PC-3 (cell line): ENCODE measurements at regions not wholly inside any gene's neighbourhood (a gene's known extent, or its start where the extent isn't known, plus 50 kb on each side); places are given as distances from the start of the nearest gene placed in this dataset.

Experiments
- ATAC-seq: fragments of 200-7000 bp; cut with Tn5 transposase; 2 replicates; pipeline ENCODE4 v1.9.1; 2020; ENCODE audit warnings: mild to moderate bottlenecking, moderate library complexity
- BruUV-seq: library from RNA; stranded (reverse); fragments of 400-500 nt; replicated peaks from 2 replicates; lab custom pipeline; 2021; lab: Mats Ljungman, UMichigan
- CTCF ChIA-PET: fragments of 300-600 bp; sonication (Branson Sonifier 250); formaldehyde crosslinking; loops from one replicate; lab custom pipeline; 2022; ENCODE audit warnings: antibody characterized with exemption; lab: Charles Lee
- POLR2A ChIA-PET: fragments of 300-600 bp; sonication (Branson Sonifier 250); formaldehyde crosslinking; loops from one replicate; lab custom pipeline; 2022; ENCODE audit warnings: antibody characterized with exemption; ENCODE audit not compliant: unreplicated experiment; lab: Charles Lee
- DNase-seq: peaks from one replicate; pipeline ENCODE4 v3.0.0-alpha.2; 2015
- H2AFZ ChIP-seq: fragments of 300-600 bp; sonication (generic); 2 replicates; pipeline ENCODE4 v1.6.0; 2016; ENCODE audit warnings: antibody characterized with exemption, low read length
- H3F3A ChIP-seq: fragments of 300-600 bp; sonication (generic); one replicate; pipeline ENCODE4 v1.6.0; 2017; ENCODE audit warnings: antibody characterized with exemption, low read length, control low read depth, mild to moderate bottlenecking; ENCODE audit not compliant: unreplicated experiment
- H3K27ac ChIP-seq: fragments of 300-600 bp; sonication (generic); 2 replicates; pipeline ENCODE4 v1.5.1; 2016; ENCODE audit warnings: mild to moderate bottlenecking, low read length
- H3K27me3 ChIP-seq: fragments of 300-600 bp; sonication (generic); 2 replicates; pipeline ENCODE4 v1.6.1; 2016; ENCODE audit warnings: low read length, mixed read lengths
- H3K36me3 ChIP-seq: fragments of 300-600 bp; sonication (generic); 2 replicates; pipeline ENCODE4 v1.6.1; 2016; ENCODE audit warnings: low read depth, mixed run types, low read length, mixed read lengths
- H3K4me1 ChIP-seq: fragments of 300-600 bp; sonication (generic); 2 replicates; pipeline ENCODE4 v1.5.1; 2016; ENCODE audit warnings: low read length; ENCODE audit not compliant: insufficient read depth
- H3K4me2 ChIP-seq: fragments of 300-600 bp; sonication (generic); 2 replicates; pipeline ENCODE4 v1.6.0; 2016; ENCODE audit warnings: low read length
- H3K4me3 ChIP-seq: fragments of 300-600 bp; sonication (generic); 2 replicates; pipeline ENCODE4 v1.5.1; 2016; ENCODE audit warnings: mild to moderate bottlenecking, low read length, mixed read lengths
- H3K79me2 ChIP-seq: fragments of 300-600 bp; sonication (generic); 2 replicates; pipeline ENCODE4 v1.6.1; 2017; ENCODE audit warnings: low read length, mixed read lengths
- H3K9ac ChIP-seq: fragments of 300-600 bp; sonication (generic); 2 replicates; pipeline ENCODE4 v1.6.0; 2016; ENCODE audit warnings: mild to moderate bottlenecking, low read length
- H3K9me2 ChIP-seq: fragments of 300-600 bp; sonication (generic); replicated peaks from 2 replicates; pipeline ENCODE4 v1.6.1; 2016; ENCODE audit warnings: mixed run types, low read length, mixed read lengths
- H3K9me3 ChIP-seq: fragments of 300-600 bp; sonication (generic); 2 replicates; pipeline ENCODE4 v1.6.1; 2016; ENCODE audit warnings: low read length, mixed read lengths
- H4K20me1 ChIP-seq: fragments of 300-600 bp; sonication (generic); 2 replicates; pipeline ENCODE4 v1.6.1; 2016; ENCODE audit warnings: low read length, mixed read lengths
- EZH2 ChIP-seq: fragments of 300-600 bp; sonication (generic); IDR thresholded peaks from one replicate; pipeline ENCODE4 v1.6.1; 2017; ENCODE audit warnings: antibody characterized with exemption, mild to moderate bottlenecking, low read length; ENCODE audit not compliant: unreplicated experiment
- EZH2phosphoT487 ChIP-seq: fragments of 300-600 bp; sonication (generic); IDR thresholded peaks from 2 replicates; pipeline ENCODE4 v1.6.1; 2018; ENCODE audit warnings: mild to moderate bottlenecking, antibody characterized with exemption, low read length, borderline replicate concordance
- intact Hi-C: fragments of 100-400 bp; cut with micrococcal nuclease; formaldehyde crosslinking; loops from 2 replicates; pipeline ENCODE4 v1.9.0; 2023
- TF ChIP-seq, protein P1 (sequence below): fragments of 300-600 bp; sonication (generic); conservative IDR thresholded peaks from 2 replicates; pipeline ENCODE4 v1.5.1; 2017; ENCODE audit warnings: antibody characterized with exemption, low read depth, mild to moderate bottlenecking, low read length

GRCh38 chr9:31535651-31536050, 848.8 kb upstream of the ACO1 start:
- intact Hi-C loops: no loop called here
- CTCF ChIA-PET: no interaction called here
- no peak overlapping the region for H3K4me3 ChIP-seq
- BruUV-seq: no TSS peak
- no peak overlapping the region for H3K4me2 ChIP-seq
- no peaks in the 10 kb centered on the region for H3K79me2 ChIP-seq
- TF ChIP-seq EZH2 (no peak), EZH2phosphoT487 (no peak)
- TF ChIP-seq, protein P1, sequence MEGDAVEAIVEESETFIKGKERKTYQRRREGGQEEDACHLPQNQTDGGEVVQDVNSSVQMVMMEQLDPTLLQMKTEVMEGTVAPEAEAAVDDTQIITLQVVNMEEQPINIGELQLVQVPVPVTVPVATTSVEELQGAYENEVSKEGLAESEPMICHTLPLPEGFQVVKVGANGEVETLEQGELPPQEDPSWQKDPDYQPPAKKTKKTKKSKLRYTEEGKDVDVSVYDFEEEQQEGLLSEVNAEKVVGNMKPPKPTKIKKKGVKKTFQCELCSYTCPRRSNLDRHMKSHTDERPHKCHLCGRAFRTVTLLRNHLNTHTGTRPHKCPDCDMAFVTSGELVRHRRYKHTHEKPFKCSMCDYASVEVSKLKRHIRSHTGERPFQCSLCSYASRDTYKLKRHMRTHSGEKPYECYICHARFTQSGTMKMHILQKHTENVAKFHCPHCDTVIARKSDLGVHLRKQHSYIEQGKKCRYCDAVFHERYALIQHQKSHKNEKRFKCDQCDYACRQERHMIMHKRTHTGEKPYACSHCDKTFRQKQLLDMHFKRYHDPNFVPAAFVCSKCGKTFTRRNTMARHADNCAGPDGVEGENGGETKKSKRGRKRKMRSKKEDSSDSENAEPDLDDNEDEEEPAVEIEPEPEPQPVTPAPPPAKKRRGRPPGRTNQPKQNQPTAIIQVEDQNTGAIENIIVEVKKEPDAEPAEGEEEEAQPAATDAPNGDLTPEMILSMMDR: no peak
- H3K27me3 ChIP-seq: 0 out of 2 replicates have a peak, but pooled peaks cover 5% of the 10 kb centered on the region
- no peaks in the 10 kb centered on the region for H3K4me1 ChIP-seq
- DNase-seq: no peak
- POLR2A ChIA-PET: no interaction called here
- ATAC-seq: no peak
- no peaks in the 10 kb centered on the region for H4K20me1 ChIP-seq
- H2AFZ ChIP-seq: no peak overlapping the region
- no peaks in the 10 kb centered on the region for H3K9me2 ChIP-seq
- H3K9me3 ChIP-seq: no peaks in the 10 kb centered on the region
- no peaks in the 10 kb centered on the region for H3F3A ChIP-seq
- no peaks in the 10 kb centered on the region for H3K36me3 ChIP-seq
- no peak overlapping the region for H3K9ac ChIP-seq
- H3K27ac ChIP-seq: no peak overlapping the region

GRCh38 chr9:31536471-31536870, 848.0 kb upstream of the ACO1 start:
- Histone ChIP-seq H4K20me1 (no peaks in the 10 kb centered on the region), H3K4me1 (no peaks in the 10 kb centered on the region), H3K79me2 (no peaks in the 10 kb centered on the region), H3F3A (no peaks in the 10 kb centered on the region), H3K9me2 (no peaks in the 10 kb centered on the region), H3K27me3 (0 out of 2 replicates have a peak, but pooled peaks cover 6% of the 10 kb centered on the region), H3K36me3 (no peaks in the 10 kb centered on the region), H3K4me2 (no peak overlapping the region), H3K9me3 (no peaks in the 10 kb centered on the region), H3K4me3 (no peak overlapping the region), H2AFZ (no peak overlapping the region), H3K27ac (no peak overlapping the region), H3K9ac (no peak overlapping the region)
- BruUV-seq: no TSS peak
- CTCF ChIA-PET: no interaction called here
- no peak for DNase-seq
- intact Hi-C loops: no loop called here
- TF ChIP-seq, protein P1: no peak
- TF ChIP-seq EZH2 (no peak), EZH2phosphoT487 (no peak)
- ATAC-seq: no peak
- POLR2A ChIA-PET: no interaction called here

GRCh38 chr9:31541721-31542281, 842.6 kb upstream of the ACO1 start:
- POLR2A ChIA-PET: no interaction called here
- TF ChIP-seq EZH2 (no peak), EZH2phosphoT487 (no peak)
- TF ChIP-seq, protein P1: no peak
- Histone ChIP-seq H3K9me3 (no peaks in the 10 kb centered on the region), H3K36me3 (no peaks in the 10 kb centered on the region), H2AFZ (no peak overlapping the region), H3K4me2 (no peak overlapping the region), H3K9ac (no peak overlapping the region), H3K27me3 (0 out of 2 replicates have a peak, but pooled peaks cover 4% of the 10 kb centered on the region), H4K20me1 (no peaks in the 10 kb centered on the region), H3K4me1 (no peaks in the 10 kb centered on the region), H3K9me2 (no peaks in the 10 kb centered on the region), H3F3A (no peaks in the 10 kb centered on the region), H3K79me2 (no peaks in the 10 kb centered on the region), H3K4me3 (no peak overlapping the region), H3K27ac (no peak overlapping the region)
- no TSS peak for BruUV-seq
- CTCF ChIA-PET: interaction anchor here (0.6 kb wide), 1 partner anchor 194 kb away, joined by 4 read pairs; no protein-coding TSS in a partner anchor
- DNase-seq: no peak
- ATAC-seq: no peak
- intact Hi-C loops: no loop called here
